Cardiac fibroblast (primary cell): ENCODE measurements at regions not wholly inside any gene's neighbourhood (a gene's known extent, or its start where the extent isn't known, plus 50 kb on each side); places are given as distances from the start of the nearest gene placed in this dataset.

Experiments
- DNase-seq, 2 donors: peaks; one replicate each; pipeline versions ENCODE4 v3.0.0 to v3.0.0-alpha.2; 2010; ENCODE audit warnings: low read depth in 2 of 2
- H3K4me3 ChIP-seq, 2 donors: replicated peaks in 1 of 2; 1 replicate in 1 of 2; 2 replicates in 1 of 2; pipeline ENCODE4 v1.5.1; 2011; ENCODE audit warnings: low read depth in 2 of 2, low read length in 2 of 2, mild to moderate bottlenecking in 2 of 2, moderate library complexity in 1 of 2
- TF ChIP-seq, protein P1 (sequence below): IDR thresholded peaks from one replicate; pipeline ENCODE4 v1.5.1; 2011; ENCODE audit warnings: low read depth, mild to moderate bottlenecking, low read length, inconsistent platforms

DNA sequence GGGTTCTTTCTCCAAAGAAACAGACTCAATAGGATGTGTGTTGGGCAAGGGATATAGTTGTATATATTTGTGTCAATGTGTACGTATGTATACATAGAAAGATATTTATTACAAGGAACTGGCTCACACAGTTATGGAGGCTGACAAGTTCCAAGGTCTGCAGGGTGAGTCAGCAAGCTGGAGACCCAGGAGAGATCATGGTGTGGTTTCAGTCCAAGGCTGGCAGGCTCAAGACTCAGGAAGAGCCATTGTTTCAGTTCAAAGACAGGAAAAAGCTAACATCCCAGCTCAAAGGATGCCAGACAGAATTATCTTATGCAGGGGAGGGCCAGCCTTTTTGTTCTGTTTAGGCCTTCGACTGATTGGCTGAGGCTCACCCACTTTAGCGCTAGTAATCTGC lies 89.9 kb upstream of the RALGAPA2 start:
- DNase-seq, result peak; percentile 2 to 24
- TF ChIP-seq, protein P1, sequence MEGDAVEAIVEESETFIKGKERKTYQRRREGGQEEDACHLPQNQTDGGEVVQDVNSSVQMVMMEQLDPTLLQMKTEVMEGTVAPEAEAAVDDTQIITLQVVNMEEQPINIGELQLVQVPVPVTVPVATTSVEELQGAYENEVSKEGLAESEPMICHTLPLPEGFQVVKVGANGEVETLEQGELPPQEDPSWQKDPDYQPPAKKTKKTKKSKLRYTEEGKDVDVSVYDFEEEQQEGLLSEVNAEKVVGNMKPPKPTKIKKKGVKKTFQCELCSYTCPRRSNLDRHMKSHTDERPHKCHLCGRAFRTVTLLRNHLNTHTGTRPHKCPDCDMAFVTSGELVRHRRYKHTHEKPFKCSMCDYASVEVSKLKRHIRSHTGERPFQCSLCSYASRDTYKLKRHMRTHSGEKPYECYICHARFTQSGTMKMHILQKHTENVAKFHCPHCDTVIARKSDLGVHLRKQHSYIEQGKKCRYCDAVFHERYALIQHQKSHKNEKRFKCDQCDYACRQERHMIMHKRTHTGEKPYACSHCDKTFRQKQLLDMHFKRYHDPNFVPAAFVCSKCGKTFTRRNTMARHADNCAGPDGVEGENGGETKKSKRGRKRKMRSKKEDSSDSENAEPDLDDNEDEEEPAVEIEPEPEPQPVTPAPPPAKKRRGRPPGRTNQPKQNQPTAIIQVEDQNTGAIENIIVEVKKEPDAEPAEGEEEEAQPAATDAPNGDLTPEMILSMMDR, result no peak

DNA sequence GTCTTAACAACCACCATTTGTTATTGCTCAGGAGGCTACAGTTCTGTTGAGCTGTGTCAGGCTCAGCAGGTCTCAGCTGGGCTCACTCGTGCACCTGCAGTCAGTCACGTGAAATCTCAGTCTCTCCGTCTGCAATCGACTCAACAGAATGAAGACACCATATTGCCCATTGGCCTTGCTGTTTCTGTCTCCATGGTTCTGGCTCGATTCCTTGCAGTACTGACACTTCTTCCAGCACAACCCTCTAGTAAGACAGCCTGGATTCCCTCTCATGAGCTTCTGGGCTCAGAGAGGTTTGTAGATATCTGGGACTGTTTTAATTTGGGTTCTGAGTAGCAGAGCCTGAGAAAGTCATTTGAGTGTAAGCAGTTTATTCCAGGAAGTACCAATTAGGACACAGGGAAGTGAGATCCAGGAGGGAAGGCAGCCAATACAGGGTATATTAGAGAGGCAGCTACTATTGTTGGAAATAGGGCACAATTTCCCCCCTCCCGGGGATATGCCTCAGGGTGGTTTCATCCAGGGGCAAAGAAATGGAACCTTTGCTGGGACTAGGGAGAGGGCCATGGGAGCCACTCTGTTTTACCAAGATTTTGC lies 87.4 kb upstream of the RALGAPA2 start:
- DNase-seq, result no peak
- TF ChIP-seq, protein P1, result no peak
- no peak overlapping the region for H3K4me3 ChIP-seq

More for the DNA sequence above, 89.9 kb upstream of the RALGAPA2 start:
- no peak overlapping the region for H3K4me3 ChIP-seq

DNA sequence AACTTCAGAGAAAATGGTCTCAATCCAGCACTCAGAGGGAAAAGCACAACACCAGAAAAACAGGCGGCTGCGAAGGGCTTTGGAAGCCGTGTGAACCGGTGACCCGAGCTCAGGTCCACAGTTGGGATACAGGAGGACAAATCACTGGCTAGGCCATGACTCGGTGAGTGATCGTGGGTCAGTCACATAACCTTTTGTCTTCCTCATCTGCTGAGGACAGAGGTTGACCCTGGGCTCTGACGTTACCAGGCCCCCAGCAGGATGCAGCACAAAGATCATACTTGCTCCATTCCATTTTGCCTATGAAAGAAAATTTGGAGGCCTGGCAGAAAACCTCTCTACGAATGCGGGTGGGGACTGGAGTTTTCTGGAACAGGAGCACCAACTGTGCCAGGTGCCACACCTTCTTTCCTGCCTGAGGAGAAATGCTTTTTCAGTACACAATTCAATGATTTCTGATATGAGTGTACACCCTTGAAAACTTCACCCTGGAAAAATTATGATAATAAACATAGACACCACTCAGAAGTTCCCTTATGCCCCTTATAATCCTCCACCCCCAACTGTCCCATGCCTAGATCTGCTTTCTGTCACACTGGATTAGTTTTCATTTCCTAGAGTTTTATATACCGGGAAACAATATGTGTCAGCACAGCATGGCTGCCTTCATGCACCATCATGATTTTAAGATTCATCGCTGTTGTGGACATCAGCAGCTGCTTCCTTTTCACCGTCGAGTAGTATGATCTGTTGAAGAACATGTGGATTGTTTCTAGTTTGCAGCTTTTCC lies 85.3 kb upstream of the RALGAPA2 start:
- no peak overlapping the region for H3K4me3 ChIP-seq
- no peak for DNase-seq
- TF ChIP-seq, protein P1, result no peak

DNA sequence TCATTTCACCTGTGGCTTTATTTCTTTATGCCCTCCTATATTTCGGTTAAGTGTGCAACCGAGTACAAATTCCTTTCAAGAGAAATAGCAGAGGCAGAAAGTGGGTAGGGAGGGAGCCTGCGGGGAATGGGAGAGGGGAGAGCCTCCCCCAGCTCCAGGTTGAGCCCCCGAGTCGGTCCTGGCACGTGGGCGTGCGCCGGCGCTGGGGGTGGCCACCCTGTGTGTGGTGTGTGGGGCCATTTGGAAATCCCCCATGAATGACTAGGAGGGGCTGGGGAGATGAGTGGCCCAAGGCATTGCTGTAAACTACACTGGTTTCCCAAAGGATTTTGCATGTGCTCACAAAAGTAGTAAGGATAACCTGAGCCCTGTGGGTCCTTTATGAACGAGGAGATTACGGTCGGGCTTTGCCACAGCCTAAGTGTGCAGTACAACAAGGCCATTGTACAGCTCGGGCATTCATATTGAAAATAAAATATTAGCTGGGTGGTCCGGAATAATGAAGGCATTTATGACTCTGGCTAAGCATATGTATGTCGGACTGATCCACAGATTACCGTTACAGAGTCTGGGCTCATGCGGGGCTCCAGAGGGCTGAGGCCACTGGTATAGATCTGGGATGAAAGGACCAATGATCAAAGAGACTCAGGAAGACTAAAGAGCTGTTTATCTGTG lies 84.5 kb upstream of the RALGAPA2 start:
- DNase-seq, result no peak
- H3K4me3 ChIP-seq, result no peak overlapping the region
- TF ChIP-seq, protein P1, result no peak

DNA sequence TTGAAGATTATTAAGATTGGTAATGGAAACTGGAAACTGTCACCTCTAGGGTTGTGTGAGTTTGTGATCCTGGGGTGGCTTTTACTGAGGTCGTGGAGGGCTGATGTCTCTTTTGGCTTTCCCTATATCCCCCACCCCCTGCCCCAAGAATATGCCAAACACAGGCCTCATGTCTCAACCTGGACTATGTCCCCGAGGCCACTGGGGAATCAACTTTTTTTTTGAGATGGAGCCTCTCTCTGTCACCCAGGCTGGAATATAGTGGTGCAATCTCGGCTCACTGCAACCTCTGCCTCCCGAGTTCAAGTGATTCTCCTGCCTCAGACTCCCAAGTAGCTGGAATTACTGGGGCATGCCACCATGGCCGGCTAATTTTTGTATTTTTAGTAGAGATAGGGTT lies 83.3 kb upstream of the RALGAPA2 start:
- TF ChIP-seq, protein P1, result no peak
- DNase-seq, result no peak
- no peak overlapping the region for H3K4me3 ChIP-seq

DNA sequence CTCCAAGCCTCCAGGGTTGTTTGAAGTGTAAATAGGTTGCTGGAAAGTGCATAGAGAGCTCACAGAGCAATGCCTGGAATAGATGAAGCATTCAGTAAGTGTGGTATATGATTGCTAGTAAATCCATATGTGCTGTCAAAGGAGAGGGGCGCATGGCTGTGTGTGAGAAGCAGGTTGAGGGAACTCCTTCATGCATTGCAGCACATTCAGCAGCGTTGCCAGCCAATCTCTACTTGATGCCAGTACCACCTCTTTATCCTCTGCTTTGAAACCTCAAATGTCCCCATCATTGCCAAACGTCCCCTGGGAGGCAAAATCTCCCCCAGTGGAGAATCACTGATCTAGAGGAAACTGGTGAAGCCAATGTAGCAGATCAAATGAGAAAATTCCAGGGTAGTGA lies 82.7 kb upstream of the RALGAPA2 start:
- H3K4me3 ChIP-seq, result no peak overlapping the region
- DNase-seq, result no peak
- TF ChIP-seq, protein P1, result no peak
